Trophoblast cell (in vitro differentiated cells and primary cell): ENCODE measurements at regions not wholly inside any gene's neighbourhood (a gene's known extent, or its start where the extent isn't known, plus 50 kb on each side); places are given as distances from the start of the nearest gene placed in this dataset.
A peak's percentile ranks its signal among the peaks of the same experiment; 100 is the strongest.

Source experiments
- DNase-seq, 2 donors: peaks; one replicate each; pipeline ENCODE4 v3.0.0-alpha.2; 2016
- H2AFZ ChIP-seq: 2 replicates; pipeline ENCODE4 v1.6.1; 2013; ENCODE audit warnings: low read length, moderate library complexity, mild to moderate bottlenecking; ENCODE audit not compliant: insufficient read depth, poor library complexity
- H2AK5ac ChIP-seq: 2 replicates; pipeline ENCODE4 v1.6.1; 2013; ENCODE audit warnings: mild to moderate bottlenecking, low read length
- H2BK120ac ChIP-seq: 2 replicates; pipeline ENCODE4 v1.6.1; 2013; ENCODE audit warnings: low read length, mild to moderate bottlenecking, moderate library complexity; ENCODE audit not compliant: insufficient read depth, poor library complexity
- H2BK12ac ChIP-seq: 2 replicates; pipeline ENCODE4 v1.6.1; 2013; ENCODE audit warnings: mild to moderate bottlenecking, low read length, moderate library complexity
- H2BK5ac ChIP-seq: 2 replicates; pipeline ENCODE4 v1.6.1; 2013; ENCODE audit warnings: low read length, low read depth, moderate library complexity, mild to moderate bottlenecking; ENCODE audit not compliant: poor library complexity
- H3K14ac ChIP-seq: 2 replicates; pipeline ENCODE4 v1.6.1; 2013; ENCODE audit warnings: mild to moderate bottlenecking, low read length
- H3K18ac ChIP-seq: 2 replicates; pipeline ENCODE4 v1.6.1; 2013; ENCODE audit warnings: mild to moderate bottlenecking, low read length
- H3K23ac ChIP-seq: 2 replicates; pipeline ENCODE4 v1.6.1; 2013; ENCODE audit warnings: low read length
- H3K27ac ChIP-seq: 2 replicates; pipeline ENCODE4 v1.5.1; 2013; ENCODE audit warnings: low read depth, mild to moderate bottlenecking, inconsistent platforms, low read length, moderate library complexity
- H3K27me3 ChIP-seq: 2 replicates; pipeline ENCODE4 v1.6.1; 2013; ENCODE audit warnings: inconsistent platforms, mild to moderate bottlenecking, low read length, moderate library complexity; ENCODE audit not compliant: insufficient read depth
- H3K36me3 ChIP-seq, 2 experiments: 1 replicate in 1 of 2; 2 replicates in 1 of 2; pipeline ENCODE4 v1.6.1; 2013; ENCODE audit warnings: low read length in 2 of 2, mild to moderate bottlenecking in 2 of 2, moderate library complexity in 1 of 2; ENCODE audit not compliant: insufficient read depth in 2 of 2, control insufficient read depth in 1 of 2
- H3K4ac ChIP-seq: 2 replicates; pipeline ENCODE4 v1.6.1; 2013; ENCODE audit warnings: low read depth, mild to moderate bottlenecking, low read length, moderate library complexity
- H3K4me1 ChIP-seq, 2 experiments: 1 replicate in 1 of 2; 2 replicates in 1 of 2; pipeline ENCODE4 v1.6.1; 2013; ENCODE audit warnings: low read length in 2 of 2, mild to moderate bottlenecking in 2 of 2, moderate library complexity in 1 of 2; ENCODE audit not compliant: insufficient read depth in 2 of 2, control insufficient read depth in 1 of 2
- H3K4me2 ChIP-seq: 2 replicates; pipeline ENCODE4 v1.6.1; 2013; ENCODE audit warnings: inconsistent platforms, mild to moderate bottlenecking, low read length, moderate library complexity
- H3K4me3 ChIP-seq: 2 replicates; pipeline ENCODE4 v1.5.1; 2013; ENCODE audit warnings: mild to moderate bottlenecking, low read depth, low read length, inconsistent platforms
- H3K79me1 ChIP-seq: one replicate; pipeline ENCODE4 v1.6.1; 2013; ENCODE audit warnings: low read length
- H3K79me2 ChIP-seq: 2 replicates; pipeline ENCODE4 v1.6.1; 2013; ENCODE audit warnings: low read length, mild to moderate bottlenecking; ENCODE audit not compliant: control insufficient read depth, insufficient read depth, poor library complexity
- H3K9ac ChIP-seq: 2 replicates; pipeline ENCODE4 v1.6.1; 2013; ENCODE audit warnings: mild to moderate bottlenecking, low read length
- H3K9me3 ChIP-seq: 2 replicates; pipeline ENCODE4 v1.6.1; 2013; ENCODE audit warnings: low read depth, mild to moderate bottlenecking, control low read depth, inconsistent platforms, low read length; ENCODE audit not compliant: insufficient read depth
- H4K12ac ChIP-seq: 2 replicates; pipeline ENCODE4 v1.6.1; 2013; ENCODE audit warnings: low read depth, mild to moderate bottlenecking, low read length, moderate library complexity
- H4K8ac ChIP-seq: 2 replicates; pipeline ENCODE4 v1.6.1; 2013; ENCODE audit warnings: low read depth, mild to moderate bottlenecking, low read length, moderate library complexity
- H4K91ac ChIP-seq: one replicate; pipeline ENCODE4 v1.6.1; 2013; ENCODE audit warnings: low read depth, mild to moderate bottlenecking, low read length, moderate library complexity
- WGBS: extraction: QIAGEN DNeasy Blood & Tissue Kit; methylation state at CpG from one replicate; pipeline ENCODE4 v1.1.7; 2013; ENCODE audit warnings: missing lambda C conversion rate; ENCODE audit not compliant: insufficient read length, insufficient coverage; ENCODE audit errors: extremely low coverage; 5-methylcytosine and 5-hydroxymethylcytosine counted together

DNA sequence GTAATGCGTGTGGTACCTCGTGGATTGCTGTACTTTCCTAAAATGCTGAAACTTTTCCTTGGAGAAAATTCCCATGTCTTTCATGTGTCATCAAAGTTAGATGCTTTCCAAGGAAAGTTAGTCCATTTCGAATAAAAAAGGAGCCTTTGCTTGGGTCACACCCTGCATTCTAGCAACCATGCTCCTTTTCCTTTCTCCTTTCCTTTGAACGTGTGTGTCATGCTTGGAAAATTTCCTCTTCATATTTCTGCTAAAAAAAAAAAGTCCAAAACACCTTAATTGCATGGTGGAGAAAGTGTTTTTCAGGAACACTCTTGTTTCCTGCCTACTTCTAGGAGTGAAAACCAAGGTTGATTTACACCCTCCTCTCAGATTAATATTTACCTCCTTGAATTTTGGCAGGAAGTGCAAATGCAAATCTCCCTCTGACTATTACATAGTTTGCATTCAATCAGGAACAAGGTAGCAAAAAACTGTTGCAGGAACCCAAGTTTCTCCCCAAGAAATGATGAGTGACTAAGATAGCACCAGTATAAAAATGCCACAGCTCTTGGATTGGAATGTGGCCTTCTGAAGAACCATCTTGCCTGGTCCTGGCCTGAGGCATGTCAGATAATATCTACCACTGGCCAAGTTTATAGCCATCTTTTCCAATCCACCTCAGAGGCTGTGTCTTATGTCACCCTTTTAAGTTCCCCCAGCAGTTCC is 590.6 kb downstream of the QKI start:
- Histone ChIP-seq H3K4me1 (peaks cover 13 to 26% of the 10 kb centered on the region in 2 experiments), H3K23ac (no peak overlapping the region), H3K18ac (peak overlapping the region; percentile 41), H3K9me3 (peaks cover 3% of the 10 kb centered on the region), H2AK5ac (no peak overlapping the region), H3K79me2 (no peaks in the 10 kb centered on the region), H3K9ac (no peak overlapping the region), H4K8ac (no peak overlapping the region), H2BK120ac (peak overlapping the region; percentile 47), H3K36me3 (no peaks in the 10 kb centered on the region), H3K79me1 (peaks cover 12% of the 10 kb centered on the region), H4K91ac (no peak overlapping the region), H2AFZ (no peak overlapping the region), H3K4me3 (no peak overlapping the region), H3K14ac (peak overlapping the region; percentile 55), H4K12ac (no peak overlapping the region), H3K4me2 (no peak overlapping the region), H3K27me3 (no peaks in the 10 kb centered on the region), H2BK12ac (peak overlapping the region; percentile 72), H2BK5ac (peak overlapping the region; percentile 16), H3K4ac (no peak overlapping the region), H3K27ac (peak overlapping the region; percentile 50)
- WGBS: no CpG with 5 or more reads among the region's 4 CpGs
- DNase-seq: peak; percentile 86 to 91

DNA sequence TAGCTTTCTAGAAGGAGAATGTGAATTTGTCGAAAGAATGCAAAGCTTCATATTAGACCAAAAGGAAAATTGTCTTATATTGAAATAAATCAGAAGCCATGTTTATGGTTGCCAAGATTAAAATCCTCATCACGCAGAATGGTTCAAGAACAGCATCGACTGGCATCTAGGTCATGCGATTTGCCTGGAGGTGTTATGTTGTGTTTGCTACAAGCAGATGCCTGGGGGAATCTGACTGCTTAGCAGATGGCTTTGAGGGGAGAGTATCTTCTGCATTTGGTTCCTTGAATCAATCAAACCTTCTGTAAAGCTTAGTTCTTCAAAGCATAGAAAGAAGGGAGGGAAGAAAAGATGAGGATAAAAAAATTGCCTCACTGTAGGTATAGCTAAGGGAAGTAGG is 585.8 kb downstream of the QKI start:
- H3K9ac ChIP-seq: no peak overlapping the region
- H3K27ac ChIP-seq: no peak overlapping the region
- H3K9me3 ChIP-seq: no peaks in the 10 kb centered on the region
- no peaks in the 10 kb centered on the region for H3K27me3 ChIP-seq
- H3K36me3 ChIP-seq: no peaks in the 10 kb centered on the region
- WGBS: no CpG with 5 or more reads among the region's 4 CpGs
- peaks cover 2% of the 10 kb centered on the region for H3K79me1 ChIP-seq
- H3K14ac ChIP-seq: no peak overlapping the region
- no peak overlapping the region for H2BK5ac ChIP-seq
- no peak overlapping the region for H3K18ac ChIP-seq
- no peak overlapping the region for H4K12ac ChIP-seq
- no peak overlapping the region for H3K4me2 ChIP-seq
- peak; percentile 29 to 65 for DNase-seq
- H3K4me1 ChIP-seq: peaks cover 7 to 9% of the 10 kb centered on the region in 2 experiments
- no peak overlapping the region for H4K8ac ChIP-seq
- no peaks in the 10 kb centered on the region for H3K79me2 ChIP-seq
- no peak overlapping the region for H4K91ac ChIP-seq
- H2AK5ac ChIP-seq: no peak overlapping the region
- peak overlapping the region; percentile 76 for H2BK12ac ChIP-seq
- no peak overlapping the region for H2BK120ac ChIP-seq
- no peak overlapping the region for H3K23ac ChIP-seq
- no peak overlapping the region for H3K4ac ChIP-seq
- no peak overlapping the region for H3K4me3 ChIP-seq
- no peak overlapping the region for H2AFZ ChIP-seq

DNA sequence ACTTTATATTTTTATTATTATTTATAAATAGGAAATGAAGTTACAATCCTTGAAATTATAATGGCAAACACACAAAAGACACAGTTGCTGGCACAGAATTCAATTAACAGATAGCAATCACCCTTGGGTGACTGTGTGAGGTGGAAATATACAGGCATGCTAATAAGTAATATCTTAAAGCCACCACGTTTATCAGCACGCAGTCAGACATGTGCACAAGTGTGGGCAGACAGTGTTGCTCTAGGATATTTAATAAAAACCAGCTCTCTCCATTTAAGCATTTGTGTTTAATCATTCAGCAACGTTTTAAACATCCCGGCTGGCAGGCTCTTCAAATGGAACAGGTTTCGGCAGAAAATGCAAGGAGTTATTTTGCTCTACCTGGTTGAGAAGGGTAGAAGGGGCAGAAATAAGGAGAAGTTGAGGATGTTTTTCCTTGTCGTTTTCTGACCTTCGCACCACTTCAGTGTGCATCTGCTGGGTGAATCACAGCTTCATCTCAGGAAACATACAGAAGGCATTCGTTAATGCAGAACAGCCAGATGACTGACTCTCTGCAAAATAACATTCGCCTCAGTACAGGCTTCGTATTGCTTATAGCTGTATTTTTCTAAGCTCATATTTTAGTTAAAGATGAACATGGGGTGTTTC is 585.1 kb downstream of the QKI start:
- Histone ChIP-seq H2AK5ac (no peak overlapping the region), H3K23ac (no peak overlapping the region), H3K4ac (no peak overlapping the region), H3K27ac (no peak overlapping the region), H4K91ac (no peak overlapping the region), H3K9ac (no peak overlapping the region), H2AFZ (no peak overlapping the region), H2BK12ac (no peak overlapping the region), H3K4me2 (no peak overlapping the region), H3K4me1 (peaks cover 5 to 6% of the 10 kb centered on the region in 2 experiments), H3K4me3 (no peak overlapping the region), H3K27me3 (no peaks in the 10 kb centered on the region), H4K12ac (no peak overlapping the region), H3K18ac (no peak overlapping the region), H3K79me2 (no peaks in the 10 kb centered on the region), H3K79me1 (no peaks in the 10 kb centered on the region), H2BK120ac (no peak overlapping the region), H3K14ac (no peak overlapping the region), H2BK5ac (no peak overlapping the region), H4K8ac (no peak overlapping the region), H3K36me3 (no peaks in the 10 kb centered on the region), H3K9me3 (no peaks in the 10 kb centered on the region)
- WGBS: no CpG with 5 or more reads among the region's 10 CpGs
- DNase-seq: peak; percentile 58 to 83

DNA sequence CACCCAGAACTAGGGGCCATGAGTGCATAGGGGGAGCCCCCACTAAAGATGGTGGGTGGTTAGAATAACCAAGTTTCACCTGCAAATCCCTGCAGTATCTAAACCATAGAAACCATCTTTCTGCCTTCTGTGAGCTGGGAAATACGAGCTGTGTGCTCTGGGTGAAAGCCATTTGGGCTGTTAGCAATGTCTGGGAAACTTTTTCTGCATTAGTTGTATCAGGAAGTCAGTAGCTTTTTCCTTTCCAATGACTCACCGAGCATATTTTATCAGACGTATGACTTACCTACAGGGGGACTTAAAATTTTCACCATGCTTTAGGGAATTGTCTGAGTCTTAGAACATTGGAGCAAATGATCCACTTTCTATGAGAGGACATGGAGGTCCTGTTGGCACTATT is 584.0 kb downstream of the QKI start:
- H3K4me2 ChIP-seq: no peak overlapping the region
- no peaks in the 10 kb centered on the region for H3K27me3 ChIP-seq
- no peak overlapping the region for H3K4ac ChIP-seq
- H2BK120ac ChIP-seq: peak overlapping the region; percentile 44
- peak in 1 of 2 donors; percentile 41 for DNase-seq
- no peaks in the 10 kb centered on the region for H3K36me3 ChIP-seq
- no peak overlapping the region for H2AK5ac ChIP-seq
- no CpG with 5 or more reads among the region's 3 CpGs for WGBS
- no peaks in the 10 kb centered on the region for H3K79me2 ChIP-seq
- no peak overlapping the region for H2BK5ac ChIP-seq
- H4K8ac ChIP-seq: no peak overlapping the region
- H3K9ac ChIP-seq: no peak overlapping the region
- no peak overlapping the region for H4K12ac ChIP-seq
- no peak overlapping the region for H4K91ac ChIP-seq
- H2BK12ac ChIP-seq: no peak overlapping the region
- no peak overlapping the region for H2AFZ ChIP-seq
- H3K4me1 ChIP-seq: peaks cover 5 to 6% of the 10 kb centered on the region in 2 experiments
- no peak overlapping the region for H3K23ac ChIP-seq
- H3K9me3 ChIP-seq: no peaks in the 10 kb centered on the region
- no peak overlapping the region for H3K4me3 ChIP-seq
- H3K27ac ChIP-seq: no peak overlapping the region
- H3K18ac ChIP-seq: no peak overlapping the region
- no peak overlapping the region for H3K14ac ChIP-seq
- H3K79me1 ChIP-seq: no peaks in the 10 kb centered on the region
